Mesodermal cell (in vitro differentiated cells): ENCODE measurements at regions not wholly inside any gene's neighbourhood (a gene's known extent, or its start where the extent isn't known, plus 50 kb on each side); places are given as distances from the start of the nearest gene placed in this dataset.

ENCODE experiments used
- H3K27ac ChIP-seq: 2 replicates; pipeline ENCODE4 v1.7.0; 2013; ENCODE audit warnings: mild to moderate bottlenecking, low read depth, low read length, moderate library complexity; ENCODE audit not compliant: severe bottlenecking
- H3K36me3 ChIP-seq: 2 replicates; pipeline ENCODE4 v1.7.1; 2013; ENCODE audit warnings: mild to moderate bottlenecking, low read length, moderate library complexity; ENCODE audit not compliant: control insufficient read depth, insufficient read depth
- H3K4me1 ChIP-seq: one replicate; pipeline ENCODE4 v1.7.1; 2013; ENCODE audit warnings: mild to moderate bottlenecking, low read length; ENCODE audit not compliant: insufficient read depth, control insufficient read depth, poor library complexity, severe bottlenecking
- H3K4me3 ChIP-seq: 2 replicates; pipeline ENCODE4 v1.7.0; 2013; ENCODE audit warnings: low read length, control low read depth, mild to moderate bottlenecking; ENCODE audit not compliant: insufficient read depth, poor library complexity, severe bottlenecking; ENCODE audit errors: extremely low read depth
- H3K9me3 ChIP-seq: 2 replicates; pipeline ENCODE4 v1.7.1; 2013; ENCODE audit warnings: mild to moderate bottlenecking, low read length, moderate library complexity; ENCODE audit not compliant: control insufficient read depth
- WGBS, 2 experiments: methylation state at CpG; one replicate each; pipeline ENCODE4 v1.1.5; 2013; ENCODE audit warnings: missing lambda C conversion rate in 2 of 2; ENCODE audit not compliant: insufficient coverage in 2 of 2; 5-methylcytosine and 5-hydroxymethylcytosine counted together

GRCh38 chr21:19683492-19683891 is 1279.9 kb upstream of the TMPRSS15 start:
- Histone ChIP-seq H3K27ac (no peak overlapping the region), H3K36me3 (no peaks in the 10 kb centered on the region), H3K4me3 (no peak overlapping the region), H3K4me1 (no peaks in the 10 kb centered on the region), H3K9me3 (no peaks in the 10 kb centered on the region)
- no CpG with 5 or more reads among the region's 2 CpGs for WGBS, 2 experiments

GRCh38 chr21:19684328-19684727 is 1280.7 kb upstream of the TMPRSS15 start:
- no peak overlapping the region for H3K27ac ChIP-seq
- H3K36me3 ChIP-seq, result no peaks in the 10 kb centered on the region
- H3K4me3 ChIP-seq, result no peak overlapping the region
- no peaks in the 10 kb centered on the region for H3K4me1 ChIP-seq
- no peaks in the 10 kb centered on the region for H3K9me3 ChIP-seq
- 61 to 73% methylated on average over 4 of the region's 4 CpGs for WGBS, 2 experiments

- Histone ChIP-seq H3K36me3 (no peaks in the 10 kb centered on the region), H3K4me1 (no peaks in the 10 kb centered on the region), H3K9me3 (no peaks in the 10 kb centered on the region), H3K4me3 (no peak overlapping the region), H3K27ac (no peak overlapping the region)
Observed at GRCh38 chr21:19692231-19692630, 1288.6 kb upstream of the TMPRSS15 start.

GRCh38 chr21:19695796-19696195 is 1292.2 kb upstream of the TMPRSS15 start:
- no peaks in the 10 kb centered on the region for H3K4me1 ChIP-seq
- H3K36me3 ChIP-seq, result no peaks in the 10 kb centered on the region
- no peak overlapping the region for H3K27ac ChIP-seq
- H3K4me3 ChIP-seq, result no peak overlapping the region
- 38 to 55% methylated on average over 1 of the region's 1 CpG for WGBS, 2 experiments
- H3K9me3 ChIP-seq, result no peaks in the 10 kb centered on the region

GRCh38 chr21:19700476-19700875 is 1296.9 kb upstream of the TMPRSS15 start:
- no peaks in the 10 kb centered on the region for H3K4me1 ChIP-seq
- no peak overlapping the region for H3K4me3 ChIP-seq
- H3K36me3 ChIP-seq, result no peaks in the 10 kb centered on the region
- H3K9me3 ChIP-seq, result no peaks in the 10 kb centered on the region
- no peak overlapping the region for H3K27ac ChIP-seq

- 67% methylated on average over 1 of the region's 1 CpG; no CpG with 5 or more reads in 1 of the 2 experiments for WGBS, 2 experiments
Observed at GRCh38 chr21:19702726-19703125, 1295.5 kb upstream of the NCAM2 start.

GRCh38 chr21:19704832-19705231 is 1293.4 kb upstream of the NCAM2 start:
- Histone ChIP-seq H3K4me3 (no peak overlapping the region), H3K27ac (no peak overlapping the region), H3K4me1 (no peaks in the 10 kb centered on the region), H3K36me3 (no peaks in the 10 kb centered on the region), H3K9me3 (no peaks in the 10 kb centered on the region)

More at GRCh38 chr21:19702726-19703125, 1295.5 kb upstream of the NCAM2 start:
- no peak overlapping the region for H3K4me3 ChIP-seq
- H3K27ac ChIP-seq, result no peak overlapping the region
- H3K36me3 ChIP-seq, result no peaks in the 10 kb centered on the region
- no peaks in the 10 kb centered on the region for H3K4me1 ChIP-seq
- no peaks in the 10 kb centered on the region for H3K9me3 ChIP-seq

- Histone ChIP-seq H3K36me3 (no peaks in the 10 kb centered on the region), H3K4me1 (no peaks in the 10 kb centered on the region), H3K27ac (no peak overlapping the region), H3K4me3 (no peak overlapping the region), H3K9me3 (no peaks in the 10 kb centered on the region)
- WGBS, 2 experiments, result 62% methylated on average over 2 of the region's 3 CpGs; no CpG with 5 or more reads in 1 of the 2 experiments
Observed at GRCh38 chr21:19712441-19712840, 1285.8 kb upstream of the NCAM2 start.

GRCh38 chr21:19713313-19713712 is 1284.9 kb upstream of the NCAM2 start:
- H3K36me3 ChIP-seq, result no peaks in the 10 kb centered on the region
- no peak overlapping the region for H3K27ac ChIP-seq
- H3K4me1 ChIP-seq, result no peaks in the 10 kb centered on the region
- no peaks in the 10 kb centered on the region for H3K9me3 ChIP-seq
- H3K4me3 ChIP-seq, result no peak overlapping the region

- H3K36me3 ChIP-seq, result no peaks in the 10 kb centered on the region
- no peaks in the 10 kb centered on the region for H3K4me1 ChIP-seq
- no peaks in the 10 kb centered on the region for H3K9me3 ChIP-seq
- no peak overlapping the region for H3K4me3 ChIP-seq
- no peak overlapping the region for H3K27ac ChIP-seq
- no CpG with 5 or more reads among the region's 1 CpG for WGBS, 2 experiments
Observed at GRCh38 chr21:19724081-19724480, 1274.1 kb upstream of the NCAM2 start.

- no CpG with 5 or more reads among the region's 2 CpGs for WGBS, 2 experiments
- Histone ChIP-seq H3K4me1 (no peaks in the 10 kb centered on the region), H3K36me3 (no peaks in the 10 kb centered on the region), H3K9me3 (no peaks in the 10 kb centered on the region), H3K27ac (no peak overlapping the region), H3K4me3 (no peak overlapping the region)
Observed at GRCh38 chr21:19731251-19731650, 1267.0 kb upstream of the NCAM2 start.

GRCh38 chr21:19759836-19760235 is 1238.4 kb upstream of the NCAM2 start:
- Histone ChIP-seq H3K4me1 (no peaks in the 10 kb centered on the region), H3K9me3 (no peaks in the 10 kb centered on the region), H3K27ac (no peak overlapping the region), H3K36me3 (no peaks in the 10 kb centered on the region), H3K4me3 (no peak overlapping the region)
- WGBS, 2 experiments, result 98% methylated on average over 11 of the region's 19 CpGs; no CpG with 5 or more reads in 1 of the 2 experiments
